GM21360 (cell line): ENCODE measurements at regions not wholly inside any gene's neighbourhood (a gene's known extent, or its start where the extent isn't known, plus 50 kb on each side); places are given as distances from the start of the nearest gene placed in this dataset.

Source experiments
- ATAC-seq: cut with Tn5 transposase; IDR thresholded peaks from one replicate; pipeline ENCODE4 v1.9.1; 2021; ENCODE audit warnings: mild to moderate bottlenecking, moderate library complexity; ENCODE audit not compliant: unreplicated experiment

- ATAC-seq: no peak
Measured at GRCh38 chr12:102540815-102541385, 60.5 kb upstream of the IGF1 start.

GRCh38 chr12:102539651-102540553 is 59.5 kb upstream of the IGF1 start:
- ATAC-seq: no peak

GRCh38 chr12:102535306-102535705 is 54.9 kb upstream of the IGF1 start:
- no peak for ATAC-seq

GRCh38 chr12:102534899-102535298 is 54.5 kb upstream of the IGF1 start:
- no peak for ATAC-seq

GRCh38 chr12:102533483-102534215 is 53.3 kb upstream of the IGF1 start:
- ATAC-seq: no peak
